Left lung (tissue), 4 donors: ENCODE measurements at regions not wholly inside any gene's neighbourhood (a gene's known extent, or its start where the extent isn't known, plus 50 kb on each side); places are given as distances from the start of the nearest gene placed in this dataset.

ENCODE experiments used
- ATAC-seq: fragments of 200-7000 bp; cut with Tn5 transposase; one replicate; pipeline ENCODE4 v1.9.1; 2020; ENCODE audit warnings: moderate library complexity
- DNase-seq, 4 donors: peaks; one replicate each; pipeline ENCODE4 v3.0.0-alpha.2; 2013 to 2020
- H3K27ac ChIP-seq, 2 donors: fragments of 200-600 bp; sonication (generic) in 1 of 2; one replicate each; pipeline versions ENCODE4 v1.5.0 to v1.8.0; 2020 to 2021
- H3K27me3 ChIP-seq, 2 donors: fragments of 200-600 bp; sonication (generic) in 1 of 2; one replicate each; pipeline versions ENCODE4 v1.5.0 to v1.8.0; 2020 to 2021
- H3K36me3 ChIP-seq, 2 donors: fragments of 200-600 bp; sonication (generic) in 1 of 2; one replicate each; pipeline versions ENCODE4 v1.5.0 to v1.8.0; 2020 to 2021
- H3K4me1 ChIP-seq, 2 donors: fragments of 200-600 bp; one replicate each; pipeline ENCODE4 v1.8.0; 2021
- H3K4me3 ChIP-seq, 2 donors: fragments of 200-600 bp; sonication (generic) in 1 of 2; one replicate each; pipeline versions ENCODE4 v1.5.0 to v1.8.0; 2020 to 2021; ENCODE audit warnings: mild to moderate bottlenecking in 1 of 2
- H3K9me3 ChIP-seq, 2 donors: fragments of 200-600 bp; sonication (generic) in 1 of 2; one replicate each; pipeline versions ENCODE4 v1.5.0 to v1.8.0; 2020 to 2021
- CTCF ChIP-seq, 2 donors: fragments of 200-600 bp; sonication (generic) in 1 of 2; IDR thresholded peaks; one replicate each; pipeline versions ENCODE4 v1.5.0 to v1.8.0; 2021; ENCODE audit warnings: antibody characterized with exemption in 2 of 2
- intact Hi-C, 2 donors: fragments of 100-400 bp; cut with DNase I; formaldehyde crosslinking; loops; one replicate each; pipeline versions ENCODE4 v1.11.2 to v1.14.2; 2022
- donor health status: DM: no; HTN: yes; CAD: no.
- donor health status: DM: no; HTN: no; CAD: no.

- Histone ChIP-seq H3K4me3 (no peak overlapping the region), H3K9me3 (no peaks in the 10 kb centered on the region), H3K36me3 (no peaks in the 10 kb centered on the region), H3K4me1 (no peaks in the 10 kb centered on the region), H3K27me3 (no peaks in the 10 kb centered on the region), H3K27ac (no peak overlapping the region)
- TF ChIP-seq CTCF (IDR thresholded peaks at IDR 0.05): no peak
- no peak for DNase-seq
- intact Hi-C loops: no loop called here
- no peak for ATAC-seq
Observed at GRCh38 chr12:94856324-94856723, 147.2 kb downstream of the NDUFA12 start.

- DNase-seq (no peak), ATAC-seq (no peak)
- intact Hi-C loops: no loop called here
- H3K36me3 ChIP-seq: no peaks in the 10 kb centered on the region
- no peaks in the 10 kb centered on the region for H3K4me1 ChIP-seq
- H3K9me3 ChIP-seq: no peaks in the 10 kb centered on the region
- no peak overlapping the region for H3K27ac ChIP-seq
- TF ChIP-seq CTCF (IDR thresholded peaks at IDR 0.05): no peak
- H3K27me3 ChIP-seq: no peaks in the 10 kb centered on the region
- H3K4me3 ChIP-seq: no peak overlapping the region
Observed at GRCh38 chr12:94855853-94856252, 147.6 kb downstream of the NDUFA12 start.

GRCh38 chr12:94851396-94852028, 152.0 kb downstream of the NDUFA12 start:
- H3K36me3 ChIP-seq: no peaks in the 10 kb centered on the region
- DNase-seq: no peak
- no peak overlapping the region for H3K4me3 ChIP-seq
- intact Hi-C loops: no loop called here
- H3K4me1 ChIP-seq: no peaks in the 10 kb centered on the region
- H3K27me3 ChIP-seq: no peaks in the 10 kb centered on the region
- ATAC-seq: no peak
- no peaks in the 10 kb centered on the region for H3K9me3 ChIP-seq
- TF ChIP-seq CTCF (IDR thresholded peaks at IDR 0.05): no peak
- no peak overlapping the region for H3K27ac ChIP-seq

GRCh38 chr12:94849411-94849976, 154.0 kb downstream of the NDUFA12 start:
- no peak for TF ChIP-seq CTCF (IDR thresholded peaks at IDR 0.05)
- Histone ChIP-seq H3K9me3 (no peaks in the 10 kb centered on the region), H3K4me1 (no peaks in the 10 kb centered on the region), H3K4me3 (no peak overlapping the region), H3K36me3 (no peaks in the 10 kb centered on the region), H3K27me3 (no peaks in the 10 kb centered on the region), H3K27ac (no peak overlapping the region)
- intact Hi-C loops: no loop called here
- DNase-seq (no peak), ATAC-seq (no peak)

GRCh38 chr12:94848966-94849365, 154.5 kb downstream of the NDUFA12 start:
- Histone ChIP-seq H3K36me3 (no peaks in the 10 kb centered on the region), H3K27me3 (no peaks in the 10 kb centered on the region), H3K4me3 (no peak overlapping the region), H3K27ac (no peak overlapping the region), H3K9me3 (no peaks in the 10 kb centered on the region), H3K4me1 (no peaks in the 10 kb centered on the region)
- intact Hi-C loops: no loop called here
- TF ChIP-seq CTCF (IDR thresholded peaks at IDR 0.05): no peak
- ATAC-seq (no peak), DNase-seq (no peak)
